ENCODE measurements at regions not wholly inside any gene's neighbourhood (a gene's known extent, or its start where the extent isn't known, plus 50 kb on each side); places are given as distances from the start of the nearest gene placed in this dataset.
A peak's percentile ranks its signal among the peaks of the same experiment; 100 is the strongest.

DNA sequence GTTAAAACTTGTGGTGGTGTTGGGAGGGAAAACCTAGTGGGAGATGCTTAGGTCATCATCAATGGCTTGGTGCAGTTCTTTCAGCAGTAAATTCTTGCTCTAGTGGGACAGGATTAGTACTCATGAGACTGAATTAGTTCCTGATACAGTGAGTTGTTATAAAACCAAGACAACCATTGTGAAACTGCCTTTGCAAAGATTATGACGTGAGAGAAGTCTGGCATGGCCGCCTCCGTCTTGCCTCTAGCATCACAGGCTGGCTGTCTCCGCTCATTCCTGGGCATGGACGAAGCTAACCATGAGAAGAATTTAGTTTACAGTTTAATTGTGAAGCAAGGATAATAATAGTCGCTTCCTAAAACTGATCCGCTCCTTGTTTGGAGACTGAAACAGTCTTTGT lies 186.4 kb downstream of the KIF20B start:
- Mint-ChIP-seq H3K27ac (peak overlapping the region; percentile 95), H3K27me3 (no peaks in the 10 kb centered on the region), H3K4me1 (peaks cover 55% of the 10 kb centered on the region), H3K4me3 (peak overlapping the region; percentile 82), H3K9me3 (ENCODE audit: insufficient read depth) (peaks cover 2% of the 10 kb centered on the region)
- WGBS (ENCODE audit: insufficient coverage), result 44% methylated on average over 6 of the region's 7 CpGs
- H3K27ac ChIP-seq (ENCODE audit: low read length in 2 of 2), result peak overlapping the region; percentile 94 to 97
- H2AFZ ChIP-seq (ENCODE audit: insufficient read depth, low read depth, low read length, poor library complexity, severe bottlenecking), result peak overlapping the region; percentile 4
- H4K20me1 ChIP-seq (ENCODE audit: control insufficient read depth, insufficient read depth, low read length, poor library complexity, severe bottlenecking), result no peaks in the 10 kb centered on the region
- TF ChIP-seq, protein P1, sequence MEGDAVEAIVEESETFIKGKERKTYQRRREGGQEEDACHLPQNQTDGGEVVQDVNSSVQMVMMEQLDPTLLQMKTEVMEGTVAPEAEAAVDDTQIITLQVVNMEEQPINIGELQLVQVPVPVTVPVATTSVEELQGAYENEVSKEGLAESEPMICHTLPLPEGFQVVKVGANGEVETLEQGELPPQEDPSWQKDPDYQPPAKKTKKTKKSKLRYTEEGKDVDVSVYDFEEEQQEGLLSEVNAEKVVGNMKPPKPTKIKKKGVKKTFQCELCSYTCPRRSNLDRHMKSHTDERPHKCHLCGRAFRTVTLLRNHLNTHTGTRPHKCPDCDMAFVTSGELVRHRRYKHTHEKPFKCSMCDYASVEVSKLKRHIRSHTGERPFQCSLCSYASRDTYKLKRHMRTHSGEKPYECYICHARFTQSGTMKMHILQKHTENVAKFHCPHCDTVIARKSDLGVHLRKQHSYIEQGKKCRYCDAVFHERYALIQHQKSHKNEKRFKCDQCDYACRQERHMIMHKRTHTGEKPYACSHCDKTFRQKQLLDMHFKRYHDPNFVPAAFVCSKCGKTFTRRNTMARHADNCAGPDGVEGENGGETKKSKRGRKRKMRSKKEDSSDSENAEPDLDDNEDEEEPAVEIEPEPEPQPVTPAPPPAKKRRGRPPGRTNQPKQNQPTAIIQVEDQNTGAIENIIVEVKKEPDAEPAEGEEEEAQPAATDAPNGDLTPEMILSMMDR (IDR thresholded peaks at IDR 0.05), result no peak
- no peak for TF ChIP-seq EZH2 (IDR thresholded peaks at IDR 0.05; ENCODE audit: borderline replicate concordance, insufficient read depth, low read depth, low read length, poor library complexity, severe bottlenecking)
- intact Hi-C loops (cut with micrococcal nuclease), result loop anchor here (2.0 to 10.0 kb wide), 6 partner anchors 15 to 987 kb away; partner anchors contain the start of genes LIPA and RPP30
- no peaks in the 10 kb centered on the region for H3K36me3 ChIP-seq (replicated peaks in 1 of 2; ENCODE audit: control extremely low read depth in 1 of 2, control insufficient read depth in 1 of 2, extremely low read depth in 1 of 2, insufficient read depth in 2 of 2, low read length in 1 of 2)
- H3K79me2 ChIP-seq (ENCODE audit: control insufficient read depth, insufficient read depth, low read length), result no peaks in the 10 kb centered on the region
- DNase-seq, result peak; percentile 83
- no peaks in the 10 kb centered on the region for H3K27me3 ChIP-seq (replicated peaks in 1 of 4; ENCODE audit: control extremely low read depth in 1 of 4, control insufficient read depth in 3 of 4, insufficient read depth in 4 of 4, low read length in 3 of 4)
- peak overlapping the region in 3 of 5 experiments; percentile 6 to 36 (median 33) for H3K4me3 ChIP-seq (ENCODE audit: control extremely low read depth in 1 of 5, extremely low read depth in 1 of 5, insufficient read depth in 1 of 5, low read depth in 2 of 5, low read length in 4 of 5)
- H3K4me1 ChIP-seq (ENCODE audit: control insufficient read depth in 2 of 2, insufficient read depth in 2 of 2, low read length in 2 of 2), result peaks cover 49 to 52% of the 10 kb centered on the region in 2 donors
- H3K4me2 ChIP-seq (replicated peaks; ENCODE audit: low read depth, low read length, poor library complexity, severe bottlenecking), result peak overlapping the region; percentile 56
- POLR2A ChIA-PET, result no interaction called here
- CTCF ChIA-PET, result interaction anchor here (0.7 to 1.0 kb wide), 2 partner anchors 15 to 72 kb away, joined by 3 read pairs; no protein-coding TSS in a partner anchor
- peak; percentile 73 for ATAC-seq (ENCODE audit: low read depth)
- no peaks in the 10 kb centered on the region for H3K9me3 ChIP-seq (ENCODE audit: control extremely low read depth in 1 of 3, control insufficient read depth in 2 of 3, insufficient read depth in 1 of 3, low read length in 2 of 3)
- H3K9ac ChIP-seq (ENCODE audit: low read length), result peak overlapping the region; percentile 47

DNA sequence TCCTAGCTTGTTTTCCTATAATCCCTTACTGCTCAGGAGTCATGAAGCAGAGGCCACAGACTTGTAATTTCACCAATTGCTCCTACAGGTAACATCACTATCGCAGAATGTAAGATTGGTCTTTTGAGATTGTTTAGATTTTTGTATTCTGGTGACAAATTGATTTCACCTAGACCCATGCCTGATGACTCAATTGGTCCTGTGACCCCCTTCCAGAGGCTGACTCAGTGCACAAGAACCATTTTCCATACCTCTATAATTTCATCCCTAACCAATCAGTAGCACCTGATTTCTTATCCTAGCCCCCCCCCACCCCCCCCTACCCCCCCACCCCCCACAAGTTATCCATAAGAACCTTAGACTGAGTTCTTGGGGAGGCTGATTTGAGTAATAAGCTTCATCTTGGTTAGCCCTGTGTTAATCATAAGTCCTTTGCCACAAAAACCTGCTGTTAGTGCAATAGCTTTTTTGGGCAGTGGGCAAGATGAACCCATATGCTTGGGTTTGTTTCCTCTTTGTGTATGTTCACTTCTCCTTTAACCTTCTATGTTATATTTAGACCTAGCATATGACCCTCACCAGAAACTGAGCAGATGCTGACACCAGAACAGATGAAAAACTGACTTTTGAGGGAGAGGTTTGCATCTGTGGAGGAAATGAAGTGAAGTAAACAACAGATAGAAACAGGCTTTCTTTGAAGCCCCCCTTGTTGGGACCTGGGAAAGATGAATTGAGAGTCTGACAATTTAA lies 187.1 kb downstream of the KIF20B start:
- Histone ChIP-seq H4K20me1 (ENCODE audit: control insufficient read depth, insufficient read depth, low read length, poor library complexity, severe bottlenecking) (no peaks in the 10 kb centered on the region), H3K9me3 (ENCODE audit: control extremely low read depth in 1 of 3, control insufficient read depth in 2 of 3, insufficient read depth in 1 of 3, low read length in 2 of 3) (no peaks in the 10 kb centered on the region), H3K36me3 (replicated peaks in 1 of 2; ENCODE audit: control extremely low read depth in 1 of 2, control insufficient read depth in 1 of 2, extremely low read depth in 1 of 2, insufficient read depth in 2 of 2, low read length in 1 of 2) (no peaks in the 10 kb centered on the region), H3K27me3 (replicated peaks in 1 of 4; ENCODE audit: control extremely low read depth in 1 of 4, control insufficient read depth in 3 of 4, insufficient read depth in 4 of 4, low read length in 3 of 4) (no peaks in the 10 kb centered on the region), H2AFZ (ENCODE audit: insufficient read depth, low read depth, low read length, poor library complexity, severe bottlenecking) (peak overlapping the region; percentile 4), H3K4me2 (replicated peaks; ENCODE audit: low read depth, low read length, poor library complexity, severe bottlenecking) (peak overlapping the region; percentile 58), H3K4me3 (ENCODE audit: control extremely low read depth in 1 of 5, extremely low read depth in 1 of 5, insufficient read depth in 1 of 5, low read depth in 2 of 5, low read length in 4 of 5) (peak overlapping the region in 2 of 5 experiments; percentile 18 to 44), H3K4me1 (ENCODE audit: control insufficient read depth in 2 of 2, insufficient read depth in 2 of 2, low read length in 2 of 2) (peaks cover 49 to 52% of the 10 kb centered on the region in 2 donors), H3K27ac (ENCODE audit: low read length in 2 of 2) (peak overlapping the region; percentile 94 to 97), H3K79me2 (ENCODE audit: control insufficient read depth, insufficient read depth, low read length) (no peaks in the 10 kb centered on the region), H3K9ac (ENCODE audit: low read length) (peak overlapping the region; percentile 47)
- H3K4me3 Mint-ChIP-seq, result peak overlapping the region; percentile 82
- TF ChIP-seq, protein P1 (IDR thresholded peaks at IDR 0.05), result no peak
- TF ChIP-seq EZH2 (IDR thresholded peaks at IDR 0.05; ENCODE audit: borderline replicate concordance, insufficient read depth, low read depth, low read length, poor library complexity, severe bottlenecking), result no peak
- intact Hi-C loops (cut with micrococcal nuclease), result loop anchor here (5.0 to 10.0 kb wide), 5 partner anchors 51 to 986 kb away; partner anchors contain the start of genes LIPA and RPP30
- H3K4me1 Mint-ChIP-seq, result peaks cover 55% of the 10 kb centered on the region
- peak; percentile 82 for DNase-seq
- ATAC-seq (ENCODE audit: low read depth), result peak; percentile 67
- CTCF ChIA-PET, result interaction anchor here (0.7 to 1.3 kb wide), 4 partner anchors 15 to 71 kb away, joined by 3 to 4 read pairs (median 3); no protein-coding TSS in a partner anchor
- H3K27ac Mint-ChIP-seq, result peak overlapping the region; percentile 95
- peaks cover 2% of the 10 kb centered on the region for H3K9me3 Mint-ChIP-seq (ENCODE audit: insufficient read depth)
- POLR2A ChIA-PET, result interaction anchor here (0.5 to 0.6 kb wide), 3 partner anchors 15 to 1009 kb away, joined by 4 to 6 read pairs (median 4); no protein-coding TSS in a partner anchor
- no CpG with 5 or more reads among the region's 1 CpG for WGBS (ENCODE audit: insufficient coverage)
- no peaks in the 10 kb centered on the region for H3K27me3 Mint-ChIP-seq

All from B cell (primary cell).